ENCODE measurements at regions not wholly inside any gene's neighbourhood (a gene's known extent, or its start where the extent isn't known, plus 50 kb on each side); places are given as distances from the start of the nearest gene placed in this dataset.
"Not testable (repeated sequence)": the region's sequence is repeated elsewhere in the genome, so short reads cannot be mapped to it uniquely, and the experiment has no call there.

- H3K9me3 ChIP-seq (replicated peaks; ENCODE audit: control insufficient read depth, insufficient read depth, low read depth, low read length); H3K4me2 ChIP-seq (ENCODE audit: insufficient read depth, low read length); H3K27me3 ChIP-seq (ENCODE audit: control insufficient read depth in 2 of 2, insufficient read depth in 2 of 2, low read length in 2 of 2); H3K27ac ChIP-seq (ENCODE audit: extremely low read depth, low read depth, low read length); DNase-seq (ENCODE audit: extremely low read depth in 1 of 4, low spot score in 3 of 4); BruUV-seq (replicated peaks); intact Hi-C loops (cut with micrococcal nuclease); H3K9me1 ChIP-seq (ENCODE audit: control insufficient read depth, insufficient read depth, low read length); in situ Hi-C loops (cut with MboI); ATAC-seq; CTCF ChIA-PET (ENCODE audit: low intra/inter-chr PET ratio); FAIRE-seq; H3K36me3 ChIP-seq (ENCODE audit: control insufficient read depth, insufficient read depth, low read length); POLR2A ChIA-PET; H4K20me1 ChIP-seq (replicated peaks; ENCODE audit: control insufficient read depth, insufficient read depth, low read length); H3K9ac ChIP-seq (ENCODE audit: insufficient read depth in 1 of 2, low read depth in 2 of 2, low read length in 2 of 2); H3K79me2 ChIP-seq (ENCODE audit: control insufficient read depth, insufficient read depth, low read length); H3K4me3 ChIP-seq; H2AFZ ChIP-seq (ENCODE audit: low read depth, low read length); H3K4me1 ChIP-seq (replicated peaks in 1 of 2; ENCODE audit: control insufficient read depth in 2 of 2, insufficient read depth in 2 of 2, low read length in 2 of 2): not testable (repeated sequence)
- peak in 1 of 2 experiments; percentile 96 for TF ChIP-seq AFF1 (IDR thresholded peaks at IDR 0.05; ENCODE audit: low read depth in 1 of 2, partially characterized antibody in 2 of 2)
- WGBS (ENCODE audit: insufficient coverage, low coverage, missing lambda C conversion rate): no CpG with 5 or more reads among the region's 2 CpGs
These were observed 57.6 kb upstream of the BHLHE40 start for GRCh38 chr3:4921589-4921988.

GRCh38 chr3:4926892-4927291 is 52.3 kb upstream of the BHLHE40 start:
- Histone ChIP-seq H3K9me1 (ENCODE audit: control insufficient read depth, insufficient read depth, low read length) (no peaks in the 10 kb centered on the region), H3K36me3 (ENCODE audit: control insufficient read depth, insufficient read depth, low read length) (no peaks in the 10 kb centered on the region), H3K4me2 (ENCODE audit: insufficient read depth, low read length) (no peak overlapping the region), H3K4me1 (replicated peaks in 1 of 2; ENCODE audit: control insufficient read depth in 2 of 2, insufficient read depth in 2 of 2, low read length in 2 of 2) (no peaks in the 10 kb centered on the region), H3K27ac (ENCODE audit: extremely low read depth, low read depth, low read length) (no peak overlapping the region), H3K4me3 (no peak overlapping the region), H3K79me2 (ENCODE audit: control insufficient read depth, insufficient read depth, low read length) (no peaks in the 10 kb centered on the region), H3K9ac (ENCODE audit: insufficient read depth in 1 of 2, low read depth in 2 of 2, low read length in 2 of 2) (no peak overlapping the region), H2AFZ (ENCODE audit: low read depth, low read length) (no peak overlapping the region), H3K9me3 (replicated peaks; ENCODE audit: control insufficient read depth, insufficient read depth, low read depth, low read length) (no peaks in the 10 kb centered on the region), H3K27me3 (ENCODE audit: control insufficient read depth in 2 of 2, insufficient read depth in 2 of 2, low read length in 2 of 2) (no peaks in the 10 kb centered on the region), H4K20me1 (replicated peaks; ENCODE audit: control insufficient read depth, insufficient read depth, low read length) (no peaks in the 10 kb centered on the region)
- TF ChIP-seq PCBP2 (IDR thresholded peaks at IDR 0.05; ENCODE audit: low read depth, low read length, poor library complexity, severe bottlenecking) (peak; percentile 72), CBFB (CRISPR knock-in tag; IDR thresholded peaks at IDR 0.05) (no peak), HNRNPK (IDR thresholded peaks at IDR 0.05; ENCODE audit: low read depth, low read length, poor library complexity, severe bottlenecking) (peak; percentile 57)
- ChIA-PET CTCF (ENCODE audit: low intra/inter-chr PET ratio) (no interaction called here), POLR2A (no interaction called here)
- intact Hi-C loops (cut with micrococcal nuclease): no loop called here
- no peak for FAIRE-seq
- in situ Hi-C loops (cut with MboI): no loop called here
- no TSS peak for BruUV-seq (replicated peaks)
- no peak for DNase-seq (ENCODE audit: extremely low read depth in 1 of 4, low spot score in 3 of 4)
- WGBS (ENCODE audit: insufficient coverage, low coverage, missing lambda C conversion rate): 69% methylated on average over 1 of the region's 1 CpG
- ATAC-seq: no peak
